Liver (tissue), 3 donors: ENCODE measurements at regions not wholly inside any gene's neighbourhood (a gene's known extent, or its start where the extent isn't known, plus 50 kb on each side); places are given as distances from the start of the nearest gene placed in this dataset.

Experiments used
- EGR1 ChIP-seq, 2 donors: IDR thresholded peaks; 2 replicates each; pipeline ENCODE4 v1.6.1; 2016 to 2018; ENCODE audit warnings: antibody characterized with exemption in 2 of 2, low read depth in 2 of 2
- FOXA1 ChIP-seq: IDR thresholded peaks from 2 replicates; pipeline ENCODE4 v1.6.1; 2016; ENCODE audit warnings: antibody characterized with exemption
- GABPA ChIP-seq, 2 donors: IDR thresholded peaks in 1 of 2; conservative IDR thresholded peaks in 1 of 2; 2 replicates each; pipeline ENCODE4 v1.6.1; 2016; ENCODE audit warnings: antibody characterized with exemption in 2 of 2, mild to moderate bottlenecking in 1 of 2, moderate library complexity in 1 of 2
- HNF4G ChIP-seq: IDR thresholded peaks from 2 replicates; pipeline ENCODE4 v1.6.1; 2016; ENCODE audit warnings: antibody characterized with exemption
- JUND ChIP-seq, 2 donors: IDR thresholded peaks; 2 replicates each; pipeline ENCODE4 v1.6.1; 2016; ENCODE audit warnings: antibody characterized with exemption in 2 of 2
- RAD21 ChIP-seq, 2 donors: IDR thresholded peaks; 2 replicates each; pipeline ENCODE4 v1.6.1; 2016; ENCODE audit warnings: antibody characterized with exemption in 2 of 2, mild to moderate bottlenecking in 2 of 2
- RXRA ChIP-seq, 2 donors: IDR thresholded peaks; 2 replicates each; pipeline ENCODE4 v1.6.1; 2017 to 2018; ENCODE audit warnings: antibody characterized with exemption in 2 of 2, mild to moderate bottlenecking in 1 of 2
- SP1 ChIP-seq: IDR thresholded peaks from 2 replicates; pipeline ENCODE4 v1.6.1; 2018; ENCODE audit warnings: antibody characterized with exemption, mild to moderate bottlenecking
- TAF1 ChIP-seq: conservative IDR thresholded peaks from 2 replicates; pipeline ENCODE4 v1.6.1; 2016; ENCODE audit warnings: antibody characterized with exemption, mild to moderate bottlenecking
- TF ChIP-seq, protein P1 (sequence below): fragments of 150-350 bp; IDR thresholded peaks from 2 replicates; pipeline ENCODE4 v1.5.1; 2017; ENCODE audit warnings: improper control_type of control experiment, low read depth, low read length; ENCODE audit not compliant: missing input control
- TF ChIP-seq, protein P2 (sequence below): IDR thresholded peaks from 2 replicates; pipeline ENCODE4 v1.6.1; 2016; ENCODE audit warnings: antibody characterized with exemption, mild to moderate bottlenecking
- TF ChIP-seq, protein P3 (sequence below): IDR thresholded peaks from 2 replicates; pipeline ENCODE4 v1.6.1; 2016; ENCODE audit warnings: antibody characterized with exemption
- TF ChIP-seq, protein P4 (sequence below): IDR thresholded peaks from 2 replicates; pipeline ENCODE4 v1.6.1; 2016; ENCODE audit warnings: antibody characterized with exemption
- TF ChIP-seq, protein P5 (sequence below): IDR thresholded peaks from 2 replicates; pipeline ENCODE4 v1.6.1; 2016; ENCODE audit warnings: antibody characterized with exemption
- donor health status: healthy.
- donor health status: healthy.

DNA sequence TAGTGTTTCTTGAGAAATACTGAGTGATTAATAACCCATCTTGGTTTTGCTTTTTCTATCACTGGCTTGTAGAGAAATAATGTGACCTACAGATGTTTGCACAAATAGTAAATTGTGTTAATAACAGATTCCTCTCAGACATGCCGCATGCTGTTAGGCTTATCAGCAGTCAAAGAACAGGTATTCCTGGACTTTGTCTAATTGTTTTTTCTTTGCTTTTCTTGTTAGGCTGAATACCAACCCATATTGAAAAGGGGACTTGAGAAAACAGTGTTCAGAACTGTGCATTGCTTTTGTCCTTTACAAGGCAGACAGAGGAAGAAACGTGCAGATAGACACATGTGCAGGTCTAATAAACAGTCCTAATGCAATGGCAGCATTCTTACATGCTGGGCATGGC, 51.0 kb upstream of the RARB start:
- TF ChIP-seq, protein P1, sequence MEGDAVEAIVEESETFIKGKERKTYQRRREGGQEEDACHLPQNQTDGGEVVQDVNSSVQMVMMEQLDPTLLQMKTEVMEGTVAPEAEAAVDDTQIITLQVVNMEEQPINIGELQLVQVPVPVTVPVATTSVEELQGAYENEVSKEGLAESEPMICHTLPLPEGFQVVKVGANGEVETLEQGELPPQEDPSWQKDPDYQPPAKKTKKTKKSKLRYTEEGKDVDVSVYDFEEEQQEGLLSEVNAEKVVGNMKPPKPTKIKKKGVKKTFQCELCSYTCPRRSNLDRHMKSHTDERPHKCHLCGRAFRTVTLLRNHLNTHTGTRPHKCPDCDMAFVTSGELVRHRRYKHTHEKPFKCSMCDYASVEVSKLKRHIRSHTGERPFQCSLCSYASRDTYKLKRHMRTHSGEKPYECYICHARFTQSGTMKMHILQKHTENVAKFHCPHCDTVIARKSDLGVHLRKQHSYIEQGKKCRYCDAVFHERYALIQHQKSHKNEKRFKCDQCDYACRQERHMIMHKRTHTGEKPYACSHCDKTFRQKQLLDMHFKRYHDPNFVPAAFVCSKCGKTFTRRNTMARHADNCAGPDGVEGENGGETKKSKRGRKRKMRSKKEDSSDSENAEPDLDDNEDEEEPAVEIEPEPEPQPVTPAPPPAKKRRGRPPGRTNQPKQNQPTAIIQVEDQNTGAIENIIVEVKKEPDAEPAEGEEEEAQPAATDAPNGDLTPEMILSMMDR, result no peak
- no peak for TF ChIP-seq RAD21 (IDR thresholded peaks at IDR 0.05)
- TF ChIP-seq, protein P2, sequence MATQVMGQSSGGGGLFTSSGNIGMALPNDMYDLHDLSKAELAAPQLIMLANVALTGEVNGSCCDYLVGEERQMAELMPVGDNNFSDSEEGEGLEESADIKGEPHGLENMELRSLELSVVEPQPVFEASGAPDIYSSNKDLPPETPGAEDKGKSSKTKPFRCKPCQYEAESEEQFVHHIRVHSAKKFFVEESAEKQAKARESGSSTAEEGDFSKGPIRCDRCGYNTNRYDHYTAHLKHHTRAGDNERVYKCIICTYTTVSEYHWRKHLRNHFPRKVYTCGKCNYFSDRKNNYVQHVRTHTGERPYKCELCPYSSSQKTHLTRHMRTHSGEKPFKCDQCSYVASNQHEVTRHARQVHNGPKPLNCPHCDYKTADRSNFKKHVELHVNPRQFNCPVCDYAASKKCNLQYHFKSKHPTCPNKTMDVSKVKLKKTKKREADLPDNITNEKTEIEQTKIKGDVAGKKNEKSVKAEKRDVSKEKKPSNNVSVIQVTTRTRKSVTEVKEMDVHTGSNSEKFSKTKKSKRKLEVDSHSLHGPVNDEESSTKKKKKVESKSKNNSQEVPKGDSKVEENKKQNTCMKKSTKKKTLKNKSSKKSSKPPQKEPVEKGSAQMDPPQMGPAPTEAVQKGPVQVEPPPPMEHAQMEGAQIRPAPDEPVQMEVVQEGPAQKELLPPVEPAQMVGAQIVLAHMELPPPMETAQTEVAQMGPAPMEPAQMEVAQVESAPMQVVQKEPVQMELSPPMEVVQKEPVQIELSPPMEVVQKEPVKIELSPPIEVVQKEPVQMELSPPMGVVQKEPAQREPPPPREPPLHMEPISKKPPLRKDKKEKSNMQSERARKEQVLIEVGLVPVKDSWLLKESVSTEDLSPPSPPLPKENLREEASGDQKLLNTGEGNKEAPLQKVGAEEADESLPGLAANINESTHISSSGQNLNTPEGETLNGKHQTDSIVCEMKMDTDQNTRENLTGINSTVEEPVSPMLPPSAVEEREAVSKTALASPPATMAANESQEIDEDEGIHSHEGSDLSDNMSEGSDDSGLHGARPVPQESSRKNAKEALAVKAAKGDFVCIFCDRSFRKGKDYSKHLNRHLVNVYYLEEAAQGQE, result no peak
- no peak for TF ChIP-seq GABPA (IDR thresholded peaks at IDR 0.05 in 1 of 2, conservative IDR thresholded peaks at IDR 0.05 in 1 of 2)
- TF ChIP-seq, protein P3, sequence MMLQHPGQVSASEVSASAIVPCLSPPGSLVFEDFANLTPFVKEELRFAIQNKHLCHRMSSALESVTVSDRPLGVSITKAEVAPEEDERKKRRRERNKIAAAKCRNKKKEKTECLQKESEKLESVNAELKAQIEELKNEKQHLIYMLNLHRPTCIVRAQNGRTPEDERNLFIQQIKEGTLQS, result no peak
- no peak for TF ChIP-seq TAF1
- no peak for TF ChIP-seq EGR1 (IDR thresholded peaks at IDR 0.05; ENCODE audit: low read depth in 2 of 2)
- TF ChIP-seq FOXA1, result no peak
- no peak for TF ChIP-seq JUND (IDR thresholded peaks at IDR 0.05)
- no peak for TF ChIP-seq SP1
- TF ChIP-seq, protein P4, sequence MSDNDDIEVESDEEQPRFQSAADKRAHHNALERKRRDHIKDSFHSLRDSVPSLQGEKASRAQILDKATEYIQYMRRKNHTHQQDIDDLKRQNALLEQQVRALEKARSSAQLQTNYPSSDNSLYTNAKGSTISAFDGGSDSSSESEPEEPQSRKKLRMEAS, result no peak
- TF ChIP-seq HNF4G, result no peak
- TF ChIP-seq RXRA (IDR thresholded peaks at IDR 0.05), result no peak
- TF ChIP-seq, protein P5, sequence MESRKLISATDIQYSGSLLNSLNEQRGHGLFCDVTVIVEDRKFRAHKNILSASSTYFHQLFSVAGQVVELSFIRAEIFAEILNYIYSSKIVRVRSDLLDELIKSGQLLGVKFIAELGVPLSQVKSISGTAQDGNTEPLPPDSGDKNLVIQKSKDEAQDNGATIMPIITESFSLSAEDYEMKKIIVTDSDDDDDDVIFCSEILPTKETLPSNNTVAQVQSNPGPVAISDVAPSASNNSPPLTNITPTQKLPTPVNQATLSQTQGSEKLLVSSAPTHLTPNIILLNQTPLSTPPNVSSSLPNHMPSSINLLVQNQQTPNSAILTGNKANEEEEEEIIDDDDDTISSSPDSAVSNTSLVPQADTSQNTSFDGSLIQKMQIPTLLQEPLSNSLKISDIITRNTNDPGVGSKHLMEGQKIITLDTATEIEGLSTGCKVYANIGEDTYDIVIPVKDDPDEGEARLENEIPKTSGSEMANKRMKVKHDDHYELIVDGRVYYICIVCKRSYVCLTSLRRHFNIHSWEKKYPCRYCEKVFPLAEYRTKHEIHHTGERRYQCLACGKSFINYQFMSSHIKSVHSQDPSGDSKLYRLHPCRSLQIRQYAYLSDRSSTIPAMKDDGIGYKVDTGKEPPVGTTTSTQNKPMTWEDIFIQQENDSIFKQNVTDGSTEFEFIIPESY, result no peak
